NCI-H2196 treated with DMSO at 0.1 percent for 48 hours (cell line): ENCODE measurements at regions not wholly inside any gene's neighbourhood (a gene's known extent, or its start where the extent isn't known, plus 50 kb on each side); places are given as distances from the start of the nearest gene placed in this dataset.

ENCODE experiments used
- DNase-seq: peaks from one replicate; lab custom pipeline; 2025; ENCODE audit not compliant: unreplicated experiment; lab: John Stamatoyannopoulos, UW

GRCh38 chr9:12614488-12614887, 78.7 kb upstream of the TYRP1 start:
- DNase-seq, result no peak

- no peak for DNase-seq
Measured at GRCh38 chr9:12618956-12619355, 74.2 kb upstream of the TYRP1 start.

- DNase-seq, result no peak
Measured at GRCh38 chr9:12625844-12626243, 67.3 kb upstream of the TYRP1 start.

DNA sequence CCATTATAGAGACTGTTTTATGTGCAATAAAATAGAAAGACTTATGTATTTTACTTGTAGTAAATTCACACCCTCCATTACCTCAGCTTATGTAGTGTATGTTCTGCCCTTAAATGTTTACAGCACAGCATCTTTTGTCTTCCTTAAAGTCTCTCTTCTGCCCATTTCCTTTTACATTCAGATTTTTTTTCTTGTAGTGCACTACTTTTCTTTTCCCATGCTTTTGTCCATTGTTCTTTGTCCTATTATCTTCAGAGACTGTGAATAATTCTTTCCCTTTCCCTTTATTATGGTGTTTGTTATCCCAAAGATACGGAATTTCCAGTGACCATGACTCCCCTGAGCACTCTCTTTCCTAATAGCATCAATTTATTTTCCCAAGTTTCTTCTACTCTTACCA, 66.1 kb upstream of the TYRP1 start:
- no peak for DNase-seq

DNA sequence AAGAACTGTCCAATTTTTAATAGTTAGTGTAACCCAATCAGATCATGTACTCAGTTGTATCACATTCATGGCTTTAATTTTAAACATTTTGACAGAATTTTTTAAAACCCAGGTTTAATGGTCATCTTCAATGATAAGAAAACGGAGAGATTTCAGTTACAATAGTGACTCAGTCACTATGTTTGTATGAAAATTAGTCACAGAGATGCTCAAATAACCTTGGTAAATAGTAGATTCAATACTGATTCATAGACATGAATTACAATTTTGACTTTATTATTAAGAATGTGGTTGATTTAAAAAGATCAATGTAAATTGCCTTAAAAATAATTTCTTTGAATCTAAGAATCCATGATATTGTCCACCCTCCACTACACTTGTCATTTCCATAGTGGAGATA, 64.6 kb upstream of the TYRP1 start:
- no peak for DNase-seq

- DNase-seq, result no peak
Measured at GRCh38 chr9:12629067-12629466, 64.1 kb upstream of the TYRP1 start.

DNA sequence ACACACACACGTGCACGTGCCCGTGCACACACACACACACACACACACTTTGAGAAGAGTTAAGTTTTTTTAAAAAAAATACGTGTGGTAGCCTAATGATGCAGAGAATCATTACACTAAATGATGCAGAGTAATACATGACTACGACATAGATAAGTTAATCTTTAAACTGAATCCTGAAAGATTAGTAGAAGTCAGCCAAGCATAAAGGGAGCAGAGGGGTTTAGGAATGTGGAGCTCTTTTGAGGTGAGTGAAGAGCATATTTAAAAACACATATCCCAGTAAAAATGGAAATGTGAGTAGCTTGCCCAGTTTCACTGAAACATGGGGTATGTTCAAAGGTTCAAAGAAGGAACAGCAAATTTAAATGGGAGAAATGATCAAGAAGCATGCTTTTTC, 61.3 kb upstream of the TYRP1 start:
- no peak for DNase-seq

DNA sequence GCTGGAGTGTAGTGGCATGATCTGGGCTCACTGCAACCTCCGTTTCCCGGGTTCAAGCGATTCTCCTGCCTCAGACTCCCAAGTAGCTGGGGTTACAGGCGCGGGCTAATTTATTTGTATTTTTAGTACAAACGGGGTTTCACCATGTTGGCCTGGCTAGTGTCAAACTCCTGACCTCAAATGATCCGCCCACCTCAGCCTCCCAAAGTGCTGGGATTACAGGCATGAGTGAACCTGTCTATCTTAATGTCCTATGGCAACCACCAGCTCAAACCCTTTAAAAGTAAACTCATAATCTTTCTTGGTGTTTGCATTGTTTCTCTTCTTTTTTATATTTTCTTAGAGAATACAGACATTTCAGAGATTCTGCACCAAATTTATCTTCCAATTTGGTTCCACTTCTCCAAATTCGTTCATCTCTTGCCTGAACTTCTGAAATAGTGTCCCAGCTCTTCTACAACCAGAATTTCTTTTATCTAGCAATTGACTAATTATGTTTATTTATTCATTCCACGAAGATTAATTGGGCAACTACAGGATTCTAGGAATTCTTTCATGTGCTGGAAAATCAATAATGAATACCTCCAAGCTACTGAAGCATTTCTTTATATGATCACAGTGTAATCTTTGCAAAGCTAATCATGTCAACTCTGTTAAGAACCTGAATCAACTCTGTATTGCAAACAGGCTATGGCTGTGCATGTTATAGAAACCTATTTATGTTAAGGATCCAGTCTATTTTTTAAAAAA, 60.0 kb upstream of the TYRP1 start:
- DNase-seq, result no peak

DNA sequence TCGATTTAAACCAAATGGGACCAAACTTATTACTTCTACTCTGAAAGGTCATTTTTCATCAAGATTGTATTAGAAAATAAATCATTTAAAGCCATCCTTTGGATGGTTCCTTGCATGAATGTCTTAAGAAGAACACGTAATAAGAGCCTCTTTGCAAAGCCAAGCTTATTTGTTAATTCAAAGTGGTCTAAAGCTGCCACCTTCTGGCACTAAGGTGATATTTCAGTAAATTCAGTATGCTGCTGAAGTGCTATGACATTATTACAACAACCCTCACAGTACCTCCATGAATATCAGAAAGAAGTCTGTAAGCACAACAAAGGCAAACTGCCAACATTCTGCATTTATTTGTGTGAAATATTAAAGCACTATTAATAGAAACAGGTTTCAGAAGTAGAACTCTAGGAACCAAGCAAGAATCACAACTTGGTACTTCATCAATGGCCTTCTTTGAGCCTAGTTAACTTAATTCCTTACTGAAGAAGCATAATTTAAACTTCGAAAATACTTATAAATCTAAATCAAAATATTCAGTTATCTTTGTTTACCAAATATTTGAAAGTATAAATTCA, 53.1 kb upstream of the TYRP1 start:
- peak; percentile 52 for DNase-seq

GRCh38 chr9:12640866-12641636, 52.1 kb upstream of the TYRP1 start:
- DNase-seq, result peak; percentile 18
